ENCODE measurements at regions not wholly inside any gene's neighbourhood (a gene's known extent, or its start where the extent isn't known, plus 50 kb on each side); places are given as distances from the start of the nearest gene placed in this dataset.
"Not testable (repeated sequence)": the region's sequence is repeated elsewhere in the genome, so short reads cannot be mapped to it uniquely, and the experiment has no call there.

GRCh38 chr5:130954336-130954735 lies 210.7 kb downstream of the HINT1 start:
- DNase-seq, result no peak

- peak in 2 of 4 experiments; percentile 6 to 14 for DNase-seq
Observed at GRCh38 chr5:130939059-130939458, 226.0 kb downstream of the HINT1 start.

GRCh38 chr5:130937046-130937445 lies 228.0 kb downstream of the HINT1 start:
- no peak for DNase-seq

- DNase-seq, result no peak
Observed at GRCh38 chr5:130923543-130924124, 241.4 kb downstream of the HINT1 start.

DNA sequence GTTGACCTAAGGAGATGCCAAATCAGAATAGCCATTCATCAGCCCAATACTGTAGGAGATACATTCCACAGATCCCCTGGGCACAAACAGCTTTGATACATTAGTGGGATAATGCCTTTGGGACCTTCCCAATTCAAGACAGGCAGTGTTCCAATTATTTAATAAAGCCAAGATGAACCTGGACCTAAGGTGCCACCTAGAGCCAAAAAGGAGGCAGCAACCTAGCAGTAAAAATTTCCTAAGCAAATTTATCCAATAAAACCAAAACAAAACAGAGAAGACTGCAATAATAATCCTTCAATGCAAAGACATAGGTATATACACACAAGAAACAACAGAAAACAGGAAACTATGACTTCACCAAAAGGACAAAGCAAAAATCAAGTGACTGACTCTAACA lies 253.0 kb downstream of the HINT1 start:
- DNase-seq, result peak in 1 of 4 experiments; percentile 14

DNA sequence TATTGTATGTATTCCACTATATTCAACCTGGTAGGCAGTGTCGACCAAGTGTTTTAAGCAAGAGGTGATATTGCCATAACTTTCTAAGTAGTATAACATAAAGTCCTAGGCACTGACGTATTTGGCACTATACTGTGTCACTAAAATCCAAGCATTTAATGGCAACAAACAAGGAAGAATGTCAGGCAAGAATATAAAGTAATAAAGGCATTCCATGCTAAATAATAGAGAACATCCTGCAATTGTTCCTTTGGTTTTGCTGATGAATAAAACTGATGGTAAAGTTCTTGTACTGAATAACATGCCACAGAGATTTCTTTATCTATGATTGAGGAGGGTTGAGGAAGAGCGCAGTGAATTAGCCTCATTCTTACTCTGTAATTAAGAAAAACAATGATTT lies 256.9 kb downstream of the HINT1 start:
- no peak for DNase-seq

GRCh38 chr5:130897537-130898195 lies 267.4 kb downstream of the HINT1 start:
- DNase-seq, result not testable (repeated sequence)

- not testable (repeated sequence) for DNase-seq
Observed at GRCh38 chr5:130897181-130897536, 267.9 kb downstream of the HINT1 start.

GRCh38 chr5:130896636-130897035 lies 268.4 kb downstream of the HINT1 start:
- DNase-seq, result no peak

GRCh38 chr5:130893006-130893405 lies 272.1 kb downstream of the HINT1 start:
- DNase-seq, result peak in 3 of 4 experiments; percentile 21 to 47 (median 44)

DNA sequence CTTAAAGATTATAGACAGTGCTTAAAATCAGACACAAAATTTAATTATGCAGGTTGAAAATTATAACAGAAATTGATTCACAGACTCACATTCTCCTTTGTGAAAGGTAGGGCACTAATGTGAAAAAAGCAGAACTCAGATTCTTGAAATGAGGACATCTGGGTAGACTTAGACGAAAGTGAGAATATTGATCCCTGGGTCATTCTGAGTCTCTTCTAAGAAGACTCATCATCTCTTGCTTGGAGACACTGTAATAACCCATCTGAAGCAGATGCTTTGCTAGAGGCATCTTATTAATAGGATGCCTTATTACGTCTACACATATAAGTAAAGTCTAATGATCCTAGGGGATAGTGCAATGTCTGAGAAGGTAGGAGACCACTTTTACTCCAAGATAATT lies 274.4 kb downstream of the HINT1 start:
- DNase-seq, result no peak

DNA sequence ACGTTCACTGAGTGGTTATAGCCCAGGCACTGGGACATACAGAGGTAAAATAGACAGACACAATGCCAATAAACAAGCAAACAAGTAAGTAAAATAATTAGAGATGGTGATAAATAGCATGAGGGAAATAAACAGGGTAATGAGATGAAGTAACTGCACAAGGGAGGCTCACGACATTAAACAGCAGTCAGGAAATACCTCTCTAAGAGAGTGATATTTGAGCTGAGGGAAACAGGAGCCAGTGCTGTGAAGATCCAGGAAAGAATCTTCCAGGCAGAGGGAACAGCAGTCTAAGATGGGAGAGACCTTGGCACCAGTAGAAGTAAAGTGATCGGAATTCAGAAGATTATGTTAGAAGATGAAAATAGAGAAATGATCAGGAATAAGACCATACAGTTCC lies 279.4 kb downstream of the HINT1 start:
- DNase-seq, result no peak

DNA sequence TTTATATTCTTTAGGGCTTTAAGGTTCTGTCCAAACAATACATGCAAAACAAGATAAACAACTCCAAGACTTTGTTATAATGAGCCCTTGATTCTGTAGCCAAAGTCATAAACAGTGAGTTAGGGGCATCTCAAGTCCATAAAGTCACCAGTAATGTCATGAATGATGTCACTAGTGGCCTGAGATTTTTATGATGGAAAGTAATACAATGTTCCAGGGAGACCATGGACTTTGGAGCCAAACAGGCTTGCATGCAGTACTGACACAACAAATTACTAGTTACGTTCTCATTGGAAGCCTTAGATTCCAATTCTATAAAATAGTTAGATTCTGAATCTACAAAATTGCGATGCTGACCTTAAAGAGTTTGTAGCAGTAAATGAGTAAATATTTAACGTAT lies 280.0 kb downstream of the HINT1 start:
- no peak for DNase-seq

GRCh38 chr5:130884023-130884422 lies 281.0 kb downstream of the HINT1 start:
- DNase-seq, result no peak

DNA sequence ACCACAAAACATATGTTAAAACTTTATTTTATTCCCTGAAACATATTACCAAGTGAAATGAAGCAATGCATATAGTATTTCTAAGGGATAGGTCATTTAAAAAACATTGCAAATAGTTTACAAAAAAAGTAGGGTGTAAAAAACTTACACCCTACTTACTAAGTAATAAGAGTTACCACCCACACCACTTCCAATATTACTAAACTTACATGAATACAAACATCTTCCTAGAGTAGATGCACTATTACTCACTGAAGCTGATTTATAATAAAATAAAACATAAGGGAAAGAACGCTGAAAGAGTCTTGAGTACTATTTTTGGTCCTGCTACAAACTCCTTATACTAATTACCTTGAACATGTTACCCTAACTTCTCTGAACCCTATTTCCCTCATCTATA lies 289.4 kb downstream of the HINT1 start:
- DNase-seq, result no peak

GRCh38 chr5:130874861-130875417 lies 290.1 kb downstream of the HINT1 start:
- no peak for DNase-seq

GRCh38 chr5:130871346-130872086 lies 293.5 kb downstream of the HINT1 start:
- peak; percentile 49 to 66 (median 58) for DNase-seq

DNA sequence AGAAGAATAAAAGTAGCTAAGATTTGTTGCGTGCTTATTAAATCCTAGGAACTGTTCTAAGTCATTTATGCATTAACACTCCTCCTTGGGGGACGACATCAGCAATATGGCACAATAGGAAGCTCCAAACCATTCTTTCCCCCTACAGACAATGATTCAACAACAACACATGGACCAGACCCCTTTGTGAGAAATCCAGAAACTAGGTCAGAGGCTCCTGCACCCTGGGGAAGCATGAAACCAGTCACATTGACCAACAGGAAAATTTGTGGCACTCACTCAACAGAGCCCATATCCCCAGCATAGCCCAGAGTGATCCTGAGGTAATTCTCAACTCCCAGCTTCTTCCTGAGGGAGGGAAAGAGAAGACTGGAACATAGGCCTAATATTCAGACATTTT lies 294.4 kb downstream of the HINT1 start:
- DNase-seq, result peak in 2 of 4 experiments; percentile 10 to 13

GRCh38 chr5:130868186-130868840 lies 296.7 kb downstream of the HINT1 start:
- DNase-seq, result no peak

- no peak for DNase-seq
Observed at GRCh38 chr5:130845049-130845765, 319.8 kb downstream of the HINT1 start.

DNA sequence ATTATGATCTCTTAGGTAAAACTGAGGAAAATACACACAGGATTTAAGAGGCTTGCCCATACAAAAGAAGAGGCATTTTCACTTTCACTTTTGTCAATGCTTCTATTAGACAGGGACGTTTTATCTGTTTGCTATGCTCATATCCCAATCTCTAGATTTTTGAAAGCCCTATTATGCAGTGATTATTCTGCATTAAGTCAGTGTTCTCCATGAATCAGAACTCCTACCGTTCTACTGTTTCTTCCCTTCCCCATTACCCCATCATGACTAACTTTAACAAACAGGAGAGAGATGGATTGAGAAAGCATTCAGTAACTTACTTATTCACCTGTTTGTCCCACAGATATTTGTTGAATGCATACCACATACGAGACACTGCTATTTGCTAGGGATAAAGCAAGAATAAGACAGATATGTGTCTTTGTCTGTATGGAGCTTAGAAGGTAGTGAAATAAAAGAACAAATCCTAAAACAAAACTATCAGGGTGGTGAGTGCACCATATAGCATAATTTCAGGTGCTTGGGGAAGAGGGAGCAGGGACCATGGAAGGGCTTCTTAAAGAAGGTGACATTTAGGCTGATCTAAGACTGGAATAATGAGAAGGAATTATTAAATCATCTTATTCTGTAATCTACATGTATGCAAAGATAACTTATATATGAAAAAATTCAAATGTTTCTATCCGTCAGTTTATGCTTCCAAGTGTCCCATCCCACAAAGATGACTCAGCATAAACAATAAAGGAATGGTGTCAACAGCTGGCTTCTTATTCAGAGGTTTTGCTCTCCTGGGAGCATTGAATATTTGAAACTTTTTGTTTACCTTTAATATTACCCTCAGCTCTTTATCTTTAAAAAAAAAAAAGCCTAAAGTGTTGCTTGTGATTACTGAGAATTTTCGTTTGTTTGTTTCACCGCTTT lies 328.1 kb downstream of the HINT1 start:
- peak in 2 of 4 experiments; percentile 1 to 7 for DNase-seq

Data from suppressor macrophage (primary cell).